ENCODE measurements at regions not wholly inside any gene's neighbourhood (a gene's known extent, or its start where the extent isn't known, plus 50 kb on each side); places are given as distances from the start of the nearest gene placed in this dataset.

GRCh38 chr10:4384245-4384644 lies 441.8 kb upstream of the AKR1E2 start:
- TF ChIP-seq, protein P1, sequence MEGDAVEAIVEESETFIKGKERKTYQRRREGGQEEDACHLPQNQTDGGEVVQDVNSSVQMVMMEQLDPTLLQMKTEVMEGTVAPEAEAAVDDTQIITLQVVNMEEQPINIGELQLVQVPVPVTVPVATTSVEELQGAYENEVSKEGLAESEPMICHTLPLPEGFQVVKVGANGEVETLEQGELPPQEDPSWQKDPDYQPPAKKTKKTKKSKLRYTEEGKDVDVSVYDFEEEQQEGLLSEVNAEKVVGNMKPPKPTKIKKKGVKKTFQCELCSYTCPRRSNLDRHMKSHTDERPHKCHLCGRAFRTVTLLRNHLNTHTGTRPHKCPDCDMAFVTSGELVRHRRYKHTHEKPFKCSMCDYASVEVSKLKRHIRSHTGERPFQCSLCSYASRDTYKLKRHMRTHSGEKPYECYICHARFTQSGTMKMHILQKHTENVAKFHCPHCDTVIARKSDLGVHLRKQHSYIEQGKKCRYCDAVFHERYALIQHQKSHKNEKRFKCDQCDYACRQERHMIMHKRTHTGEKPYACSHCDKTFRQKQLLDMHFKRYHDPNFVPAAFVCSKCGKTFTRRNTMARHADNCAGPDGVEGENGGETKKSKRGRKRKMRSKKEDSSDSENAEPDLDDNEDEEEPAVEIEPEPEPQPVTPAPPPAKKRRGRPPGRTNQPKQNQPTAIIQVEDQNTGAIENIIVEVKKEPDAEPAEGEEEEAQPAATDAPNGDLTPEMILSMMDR (IDR thresholded peaks at IDR 0.05; ENCODE audit: borderline replicate concordance, extremely low read depth, low read length, poor library complexity, severe bottlenecking), result no peak
- no peak for TF ChIP-seq EZH2 (IDR thresholded peaks at IDR 0.05; ENCODE audit: borderline replicate concordance, low read depth, low read length, severe bottlenecking)

Data from DND-41 (cell line).